Astrocyte of the cerebellum (primary cell): ENCODE measurements at regions not wholly inside any gene's neighbourhood (a gene's known extent, or its start where the extent isn't known, plus 50 kb on each side); places are given as distances from the start of the nearest gene placed in this dataset.

ENCODE experiments used
- DNase-seq: peaks from one replicate; pipeline ENCODE4 v3.0.0-alpha.2; 2011; ENCODE audit warnings: low read depth
- H3K4me3 ChIP-seq: 2 replicates; pipeline ENCODE4 v1.5.1; 2011; ENCODE audit warnings: mild to moderate bottlenecking, low read depth, low read length, moderate library complexity
- CTCF ChIP-seq: IDR thresholded peaks from 2 replicates; pipeline ENCODE4 v1.5.1; 2012; ENCODE audit warnings: low read length, low read depth, moderate library complexity, mild to moderate bottlenecking; ENCODE audit errors: missing control alignments
- in situ Hi-C: cut with HindIII; loops from 2 replicates; pipeline ENCODE4 v1.10.0; 2017; ENCODE audit warnings: low sequenced_read_pairs

GRCh38 chr17:77322514-77323412, 182.0 kb downstream of the SEC14L1 start:
- H3K4me3 ChIP-seq: peak overlapping the region; percentile 10
- peak; percentile 99 for DNase-seq
- in situ Hi-C loops: loop anchor here (10.0 kb wide), 1 partner anchor 122 kb away; no protein-coding TSS in a partner anchor
- no peak for TF ChIP-seq CTCF

DNA sequence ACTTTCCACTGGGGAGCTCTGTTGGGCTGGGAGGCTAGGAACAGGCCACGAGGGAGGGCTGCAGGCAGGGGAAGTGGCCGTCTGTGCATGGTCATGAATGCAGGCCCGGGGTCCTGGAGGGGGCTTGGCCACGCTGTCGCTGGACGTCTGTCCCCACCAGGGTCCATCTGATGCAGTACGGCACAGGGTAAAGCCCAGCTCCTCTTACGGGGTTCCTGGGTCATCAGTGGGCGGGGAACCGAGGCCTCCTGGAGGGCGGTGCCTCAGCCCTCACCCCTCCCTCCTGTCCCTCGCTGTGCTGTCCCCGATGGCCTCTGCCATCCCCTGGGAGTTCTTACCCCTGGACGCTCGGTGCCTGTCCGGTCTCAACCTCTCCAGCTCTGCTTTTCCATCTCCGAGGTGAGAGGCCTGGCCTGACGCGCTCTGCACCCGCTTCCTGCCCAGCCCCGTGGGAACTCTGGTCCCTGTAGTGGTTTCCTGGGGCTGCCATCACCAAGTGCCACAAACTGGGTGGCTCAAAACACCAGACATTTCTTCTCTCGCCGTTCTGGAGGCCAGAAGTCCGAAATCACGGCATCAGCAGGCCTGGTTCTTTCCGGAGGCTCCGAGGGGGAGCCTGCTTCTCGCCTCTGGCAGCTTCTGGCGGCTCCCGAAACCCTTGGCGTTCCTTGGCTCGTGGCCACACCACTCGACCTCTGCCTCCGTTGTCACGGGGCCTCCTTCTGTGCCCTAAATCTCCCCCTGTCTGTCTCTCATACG, 182.8 kb downstream of the SEC14L1 start:
- no peak overlapping the region for H3K4me3 ChIP-seq
- in situ Hi-C loops: loop anchor here (10.0 kb wide), 1 partner anchor 121 kb away; no protein-coding TSS in a partner anchor
- no peak for TF ChIP-seq CTCF
- DNase-seq: no peak

DNA sequence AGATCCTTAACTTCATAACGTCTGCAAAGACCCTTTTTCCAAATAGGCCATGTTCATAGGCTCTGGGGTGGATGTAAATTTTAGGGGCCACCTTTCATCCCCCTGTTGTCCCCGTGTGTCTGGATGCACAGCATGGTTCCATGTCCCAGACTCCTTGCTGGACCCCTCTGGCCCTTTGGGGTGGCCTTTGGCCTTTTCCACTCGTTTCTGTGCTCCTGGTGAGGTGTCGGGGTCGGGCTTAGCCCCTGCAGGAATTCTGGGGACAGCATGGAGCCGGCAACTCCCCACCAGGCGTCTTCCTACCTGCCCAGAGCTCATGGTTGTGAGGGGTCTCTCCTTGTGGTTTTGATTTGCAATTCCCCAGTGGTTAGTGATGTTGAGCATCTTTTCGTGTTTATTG, 183.5 kb downstream of the SEC14L1 start:
- no peak overlapping the region for H3K4me3 ChIP-seq
- TF ChIP-seq CTCF: no peak
- DNase-seq: no peak
- in situ Hi-C loops: loop anchor here (10.0 kb wide), 1 partner anchor 121 kb away; no protein-coding TSS in a partner anchor

DNA sequence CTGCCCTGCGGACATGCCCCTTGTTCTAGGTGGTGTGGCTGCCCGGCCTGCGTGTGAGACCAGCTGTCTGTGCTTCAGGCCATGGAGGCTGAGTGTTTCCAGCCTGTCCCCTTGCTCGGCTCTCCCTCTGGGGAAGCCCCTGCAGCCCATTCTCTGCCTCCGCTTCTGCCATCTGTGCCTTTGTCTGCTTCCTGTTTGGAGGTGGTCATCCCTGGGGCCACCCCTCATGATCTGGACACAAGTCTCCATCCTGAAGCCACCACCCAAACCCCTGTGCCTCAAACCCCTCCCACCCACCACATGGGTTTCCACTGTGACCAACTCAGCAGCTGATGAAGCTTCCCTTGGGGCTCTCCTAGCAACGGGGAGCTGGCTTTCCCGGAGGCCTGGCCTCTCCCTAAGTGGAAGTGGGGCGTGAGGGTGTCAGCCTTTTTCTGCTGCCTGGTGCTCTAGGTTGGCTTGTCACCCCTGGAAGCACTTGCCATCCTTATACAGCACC, 184.9 kb downstream of the SEC14L1 start:
- DNase-seq: no peak
- no peak for TF ChIP-seq CTCF
- no peak overlapping the region for H3K4me3 ChIP-seq
- in situ Hi-C loops: loop anchor here (5.0 to 10.0 kb wide), 2 partner anchors 97 to 119 kb away; no protein-coding TSS in a partner anchor

DNA sequence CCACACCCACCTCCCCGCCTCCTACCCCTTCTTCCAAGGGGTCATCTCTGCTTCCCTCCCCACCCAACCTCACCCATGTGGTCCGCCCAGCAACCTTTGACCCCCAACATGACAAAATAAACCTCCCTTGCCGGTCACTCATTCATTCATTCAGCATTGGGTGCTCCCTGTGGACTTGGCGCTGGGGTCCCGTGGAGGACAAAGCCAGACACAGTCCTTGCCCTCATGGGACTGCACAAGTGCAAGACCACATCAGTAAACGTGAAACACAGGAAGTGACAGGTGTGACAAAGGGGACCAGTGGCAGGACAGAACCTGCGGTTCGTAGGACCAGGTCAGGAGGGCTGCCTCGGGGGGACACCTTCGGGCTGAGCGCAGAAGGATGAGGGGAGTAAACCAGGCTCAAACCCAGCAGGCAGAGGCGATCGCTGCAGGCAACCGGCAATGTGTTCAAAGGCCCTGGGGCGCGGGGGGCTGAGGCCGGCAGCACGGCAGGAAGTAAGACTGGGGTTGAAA, 185.4 kb downstream of the SEC14L1 start:
- no peak for DNase-seq
- in situ Hi-C loops: loop anchor here (5.0 to 10.0 kb wide), 2 partner anchors 96 to 119 kb away; no protein-coding TSS in a partner anchor
- TF ChIP-seq CTCF: no peak
- H3K4me3 ChIP-seq: no peak overlapping the region

- in situ Hi-C loops: loop anchor here (5.0 to 10.0 kb wide), 2 partner anchors 96 to 118 kb away; no protein-coding TSS in a partner anchor
- no peak for TF ChIP-seq CTCF
- H3K4me3 ChIP-seq: no peak overlapping the region
- DNase-seq: no peak
Observed at GRCh38 chr17:77326636-77327035, 185.9 kb downstream of the SEC14L1 start.
